Neutrophil (primary cell): ENCODE measurements at regions not wholly inside any gene's neighbourhood (a gene's known extent, or its start where the extent isn't known, plus 50 kb on each side); places are given as distances from the start of the nearest gene placed in this dataset.
"Not testable (repeated sequence)": the region's sequence is repeated elsewhere in the genome, so short reads cannot be mapped to it uniquely, and the experiment has no call there.

Source experiments
- H3K27ac ChIP-seq: fragments of 200-600 bp; sonication (generic); 2 replicates; pipeline ENCODE4 v1.5.1; 2016; ENCODE audit warnings: mild to moderate bottlenecking, moderate library complexity
- H3K27me3 ChIP-seq: fragments of 200-600 bp; sonication (generic); 2 replicates; pipeline ENCODE4 v1.6.0; 2016; ENCODE audit warnings: mild to moderate bottlenecking
- H3K36me3 ChIP-seq: fragments of 200-600 bp; sonication (generic); 2 replicates; pipeline ENCODE4 v1.5.1; 2017
- H3K4me1 ChIP-seq, 2 experiments: fragments of 200-600 bp in 1 of 2; sonication (generic) in 1 of 2; 1 replicate in 1 of 2; 2 replicates in 1 of 2; pipeline versions ENCODE4 v1.5.1 to v1.6.1; 2013 to 2016; ENCODE audit warnings: low read depth in 1 of 2, low read length in 1 of 2, mild to moderate bottlenecking in 1 of 2, moderate library complexity in 1 of 2; ENCODE audit not compliant: control insufficient read depth in 1 of 2, insufficient read depth in 1 of 2
- H3K4me3 ChIP-seq, 2 experiments: fragments of 200-600 bp in 1 of 2; sonication (generic) in 1 of 2; 1 replicate in 1 of 2; 2 replicates in 1 of 2; pipeline ENCODE4 v1.5.1; 2013 to 2016; ENCODE audit warnings: low read depth in 1 of 2, low read length in 1 of 2, mild to moderate bottlenecking in 1 of 2, moderate library complexity in 1 of 2
- H3K9me3 ChIP-seq: fragments of 200-600 bp; sonication (generic); 2 replicates; pipeline ENCODE4 v1.5.1; 2016

DNA sequence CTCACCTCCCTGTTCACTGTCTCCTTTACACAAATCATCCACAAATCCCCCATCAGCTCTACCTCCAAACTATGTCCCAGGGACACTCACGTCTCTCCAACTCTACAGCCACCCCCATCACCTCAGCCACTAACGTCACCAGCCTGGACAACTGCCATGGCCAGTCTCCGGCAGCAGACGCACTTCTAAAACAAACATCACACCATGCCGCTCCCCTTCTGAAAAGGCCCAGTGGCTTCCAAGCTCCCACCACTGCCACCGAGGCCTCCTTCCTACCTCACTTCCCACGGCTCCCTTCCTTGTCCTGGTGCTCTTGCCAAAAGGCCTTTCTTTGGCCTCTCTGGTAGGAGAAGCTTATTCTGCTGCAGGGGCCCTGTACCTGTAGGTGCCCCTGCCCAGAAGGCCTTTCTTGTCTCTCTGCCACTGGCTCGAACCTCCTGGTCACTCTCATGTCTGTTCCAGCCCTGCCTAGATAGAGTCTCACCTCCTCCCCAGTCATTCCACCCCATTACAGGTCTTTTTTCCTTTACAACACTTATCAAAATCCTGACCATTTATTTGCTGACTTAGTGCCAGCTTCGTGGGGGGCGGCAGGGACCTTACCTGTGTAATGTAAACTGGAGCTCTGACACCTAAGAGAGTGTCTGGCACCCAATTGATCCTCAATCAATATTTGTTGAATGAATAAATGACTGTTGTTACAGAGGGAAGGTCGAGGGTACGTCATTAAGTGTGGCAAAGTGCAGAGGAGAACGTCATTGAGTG, 304.2 kb downstream of the GOLGA6L6 start:
- not testable (repeated sequence) for H3K27me3 ChIP-seq, H3K4me3 ChIP-seq, H3K36me3 ChIP-seq, H3K27ac ChIP-seq, H3K4me1 ChIP-seq, H3K9me3 ChIP-seq

DNA sequence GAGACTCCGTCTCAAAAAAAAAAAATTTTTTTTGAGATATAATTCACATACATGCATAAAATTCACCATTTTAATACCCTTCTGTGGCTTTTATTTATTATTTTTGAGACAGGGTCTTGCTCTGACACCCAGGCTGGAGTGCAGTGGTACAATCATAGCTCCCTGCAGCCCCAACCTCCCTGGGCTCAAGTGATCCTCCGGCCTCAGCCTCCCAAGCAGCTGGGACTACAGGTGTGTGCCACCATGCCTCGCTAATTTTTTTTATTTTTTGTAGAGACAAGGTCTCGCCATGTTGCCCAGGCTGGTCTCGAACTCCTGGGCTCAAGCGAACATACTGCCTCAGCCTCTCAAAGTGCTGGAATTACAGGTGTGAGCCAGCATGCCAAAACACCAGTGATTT, 305.9 kb downstream of the GOLGA6L6 start:
- H3K9me3 ChIP-seq, H3K27me3 ChIP-seq, H3K4me1 ChIP-seq, H3K4me3 ChIP-seq, H3K36me3 ChIP-seq, H3K27ac ChIP-seq: not testable (repeated sequence)

DNA sequence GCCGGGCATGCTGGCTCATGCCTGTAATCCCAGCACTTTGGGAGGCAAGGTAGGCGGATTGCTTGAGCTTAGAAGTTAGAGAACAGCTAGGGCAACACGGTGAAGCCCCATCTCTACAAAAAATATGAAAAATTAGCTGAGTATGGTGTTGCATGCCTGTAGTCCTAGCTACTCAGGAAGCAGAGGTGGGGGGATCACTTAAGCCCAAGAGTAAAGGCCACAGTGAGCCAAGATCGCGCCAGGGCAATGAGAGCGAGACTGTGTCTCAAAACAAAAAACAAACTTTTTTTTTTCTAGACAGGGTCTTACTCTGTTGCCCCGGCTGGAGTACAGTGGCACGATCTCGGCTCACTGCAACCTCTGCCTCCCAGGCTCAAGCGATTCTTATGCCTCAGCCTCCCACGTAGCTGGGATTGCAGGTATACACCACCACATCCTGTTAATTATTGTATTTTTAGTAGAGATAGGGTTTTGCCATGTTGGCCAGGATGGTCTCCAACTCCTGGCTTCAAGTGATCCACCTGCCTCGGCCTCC, 307.5 kb downstream of the GOLGA6L6 start:
- H3K4me1 ChIP-seq, H3K4me3 ChIP-seq, H3K27ac ChIP-seq, H3K36me3 ChIP-seq, H3K9me3 ChIP-seq, H3K27me3 ChIP-seq: not testable (repeated sequence)

DNA sequence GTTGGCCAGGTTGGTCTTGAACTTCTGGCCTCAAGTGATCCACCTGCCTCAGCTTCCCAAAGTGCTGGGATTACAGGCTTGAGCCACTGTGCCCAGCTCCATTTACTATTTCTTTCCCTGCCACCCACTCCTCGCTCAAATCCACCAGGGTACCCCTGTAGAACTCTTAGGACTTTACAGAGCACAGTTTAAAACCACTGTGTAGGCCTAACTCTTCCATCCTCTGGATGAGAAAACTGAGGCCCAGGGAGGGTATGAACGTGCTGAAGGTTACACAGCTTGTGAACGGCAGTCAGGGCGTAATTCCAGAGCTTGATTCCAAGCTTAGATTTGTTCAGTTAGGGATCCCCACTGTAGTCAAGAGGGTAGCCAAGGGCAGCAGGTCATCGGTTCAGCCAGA, 309.1 kb downstream of the GOLGA6L6 start:
- H3K27me3 ChIP-seq, H3K4me3 ChIP-seq, H3K9me3 ChIP-seq, H3K4me1 ChIP-seq, H3K36me3 ChIP-seq, H3K27ac ChIP-seq: not testable (repeated sequence)

DNA sequence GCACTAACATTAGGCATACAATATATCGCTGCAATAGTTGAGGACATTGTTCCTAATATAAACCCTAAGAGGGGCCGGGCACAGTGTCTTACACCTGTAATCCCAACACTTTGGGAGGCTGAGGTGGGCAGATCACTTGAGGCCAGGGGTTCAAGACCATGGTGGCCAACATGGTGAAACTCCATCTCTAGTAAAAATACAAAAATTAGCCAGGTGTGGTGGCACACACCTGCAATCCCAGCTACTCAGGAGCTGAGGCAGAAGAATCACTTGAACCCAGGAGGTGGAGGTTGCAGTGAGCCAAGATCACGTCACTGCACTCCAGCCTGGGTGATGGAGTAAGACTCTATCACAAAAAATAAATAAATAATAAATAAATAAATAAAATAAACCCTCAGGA, 310.9 kb downstream of the GOLGA6L6 start:
- not testable (repeated sequence) for H3K4me1 ChIP-seq, H3K9me3 ChIP-seq, H3K4me3 ChIP-seq, H3K36me3 ChIP-seq, H3K27ac ChIP-seq, H3K27me3 ChIP-seq

DNA sequence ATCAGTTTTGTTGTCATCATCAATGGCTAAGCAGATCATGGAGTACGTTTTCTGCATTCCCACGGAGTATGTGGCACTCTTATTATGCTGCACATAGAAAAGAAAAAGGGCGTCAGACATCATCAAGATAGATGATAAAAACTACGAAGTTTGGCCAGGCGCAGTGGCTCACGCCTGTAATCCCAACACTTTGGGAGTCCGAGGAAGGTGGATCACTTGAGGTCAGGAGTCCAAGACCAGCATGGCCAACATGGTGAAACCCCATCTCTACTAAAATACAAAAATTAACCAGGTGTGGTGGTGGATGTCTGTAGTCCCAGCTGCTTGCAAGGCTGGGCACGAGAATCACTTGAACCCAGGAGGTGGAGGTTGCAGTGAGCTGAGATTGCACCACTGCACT, 312.8 kb downstream of the GOLGA6L6 start:
- not testable (repeated sequence) for H3K9me3 ChIP-seq, H3K4me3 ChIP-seq, H3K4me1 ChIP-seq, H3K27ac ChIP-seq, H3K27me3 ChIP-seq, H3K36me3 ChIP-seq

DNA sequence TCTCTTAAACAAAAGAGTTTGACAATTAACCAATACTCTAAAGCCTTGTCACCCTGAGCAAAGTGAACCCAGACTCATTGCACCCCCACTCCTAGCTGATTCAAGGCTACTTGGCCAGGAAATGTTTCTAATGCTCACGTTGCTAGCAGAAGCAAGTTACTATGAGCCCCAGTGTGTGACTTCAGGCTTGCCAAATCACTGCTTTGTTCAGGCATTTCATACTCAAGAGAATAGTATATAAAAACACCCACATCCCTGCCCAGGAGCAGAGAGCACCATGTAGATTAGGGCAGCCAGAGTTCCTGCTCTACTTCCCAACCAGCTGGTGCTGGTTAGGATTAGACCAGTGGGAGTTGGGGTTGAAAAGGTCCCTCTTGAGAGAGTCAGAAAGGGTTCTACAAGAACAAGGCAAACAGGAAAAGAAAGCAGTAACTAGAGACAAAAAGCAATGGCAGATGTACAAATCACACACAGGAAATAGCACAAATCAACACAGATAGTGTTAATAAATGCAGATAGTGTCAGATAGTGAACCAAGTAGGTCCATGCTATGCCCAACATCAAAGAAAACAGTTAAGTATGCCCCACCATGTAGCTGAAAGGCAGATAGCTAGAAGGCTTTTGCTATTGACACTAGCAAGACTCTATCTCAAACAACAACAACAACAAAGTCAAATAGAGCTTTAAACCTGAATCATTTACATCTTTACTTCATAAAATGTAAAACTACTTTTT, 314.3 kb downstream of the GOLGA6L6 start:
- H3K27ac ChIP-seq, H3K4me1 ChIP-seq, H3K4me3 ChIP-seq, H3K27me3 ChIP-seq, H3K36me3 ChIP-seq, H3K9me3 ChIP-seq: not testable (repeated sequence)

DNA sequence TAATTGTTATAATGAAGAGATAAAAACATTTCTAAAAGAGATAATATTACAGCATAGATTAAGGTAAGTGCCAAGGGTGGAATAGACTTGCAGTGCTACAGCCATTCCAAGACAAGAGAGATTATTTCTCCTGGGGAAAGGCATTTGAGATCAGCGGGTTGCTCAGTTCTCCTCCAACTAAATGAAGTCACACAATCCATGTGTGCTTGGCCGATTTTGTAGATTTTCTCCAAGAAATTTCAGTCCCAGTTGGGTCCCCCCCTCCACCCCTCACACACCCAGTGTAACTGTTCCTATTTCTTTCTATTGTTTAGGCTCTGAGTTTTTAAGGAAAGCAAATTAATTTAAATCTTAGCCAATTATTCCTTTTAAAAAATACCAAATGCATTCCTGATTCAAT, 315.1 kb downstream of the GOLGA6L6 start:
- H3K36me3 ChIP-seq, H3K27ac ChIP-seq: not testable (repeated sequence)

DNA sequence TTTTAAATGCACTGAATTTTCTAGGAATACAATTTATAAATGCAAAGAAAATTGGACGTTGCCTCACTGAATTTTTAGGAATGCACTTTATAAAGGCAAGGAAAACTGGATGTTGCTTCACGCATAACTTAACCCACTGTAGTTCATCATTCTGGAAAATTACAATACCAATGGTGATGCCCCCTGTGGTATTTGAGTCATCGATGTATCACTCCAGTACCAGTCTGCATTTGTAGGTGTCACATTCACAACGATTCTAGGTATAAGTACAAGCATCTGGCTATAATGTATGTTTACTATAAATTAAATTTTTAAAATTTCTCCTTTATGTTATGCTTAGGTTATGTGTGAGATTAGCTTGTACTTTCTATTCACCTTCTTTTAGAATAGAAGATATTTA, 320.5 kb downstream of the GOLGA6L6 start:
- H3K4me3 ChIP-seq, H3K4me1 ChIP-seq, H3K27ac ChIP-seq, H3K9me3 ChIP-seq, H3K27me3 ChIP-seq, H3K36me3 ChIP-seq: not testable (repeated sequence)

More for the DNA sequence above, 315.1 kb downstream of the GOLGA6L6 start:
- H3K4me3 ChIP-seq, H3K27me3 ChIP-seq, H3K4me1 ChIP-seq, H3K9me3 ChIP-seq: not testable (repeated sequence)

DNA sequence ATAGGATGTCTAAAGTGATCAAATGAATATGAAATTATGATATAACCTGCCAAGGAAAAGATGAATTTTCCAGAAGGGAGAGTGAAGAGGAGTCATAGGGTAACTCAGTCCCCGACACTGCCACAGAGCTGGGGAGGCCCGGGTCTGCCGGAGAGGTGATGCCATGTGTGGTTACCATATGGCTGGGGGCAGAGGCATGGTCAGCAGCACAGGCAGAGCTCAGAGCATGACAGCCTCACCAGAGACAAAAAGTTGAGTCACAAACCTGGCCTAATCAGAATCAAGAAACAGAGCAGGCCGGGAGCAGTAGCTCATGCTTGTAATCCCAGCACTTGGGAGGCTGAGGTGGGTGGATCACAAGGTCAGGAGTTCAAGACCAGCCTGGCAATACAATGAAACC, 322.4 kb downstream of the GOLGA6L6 start:
- H3K27ac ChIP-seq, H3K36me3 ChIP-seq, H3K4me3 ChIP-seq, H3K27me3 ChIP-seq, H3K4me1 ChIP-seq, H3K9me3 ChIP-seq: not testable (repeated sequence)

DNA sequence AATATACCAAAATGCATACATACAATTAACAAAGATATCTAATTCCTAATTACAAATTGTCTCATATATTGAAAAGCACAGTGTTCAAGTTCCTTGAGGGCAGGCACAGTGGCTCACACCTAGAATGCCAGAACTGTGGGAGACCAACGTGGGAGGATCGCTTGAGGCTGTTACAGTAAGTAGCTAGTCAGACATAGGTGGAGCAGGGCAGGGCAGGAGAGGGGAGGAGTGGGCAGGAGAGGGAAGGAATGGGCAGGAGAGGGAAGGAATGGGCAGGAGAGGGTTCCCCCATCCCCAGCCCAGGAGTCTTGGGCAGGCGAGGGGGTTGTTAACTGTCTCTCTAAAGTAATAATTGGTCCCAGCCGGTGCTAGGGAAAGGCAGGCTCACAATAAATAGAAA, 325.9 kb downstream of the GOLGA6L6 start:
- H3K27ac ChIP-seq, H3K9me3 ChIP-seq, H3K36me3 ChIP-seq, H3K4me3 ChIP-seq, H3K4me1 ChIP-seq, H3K27me3 ChIP-seq: not testable (repeated sequence)

DNA sequence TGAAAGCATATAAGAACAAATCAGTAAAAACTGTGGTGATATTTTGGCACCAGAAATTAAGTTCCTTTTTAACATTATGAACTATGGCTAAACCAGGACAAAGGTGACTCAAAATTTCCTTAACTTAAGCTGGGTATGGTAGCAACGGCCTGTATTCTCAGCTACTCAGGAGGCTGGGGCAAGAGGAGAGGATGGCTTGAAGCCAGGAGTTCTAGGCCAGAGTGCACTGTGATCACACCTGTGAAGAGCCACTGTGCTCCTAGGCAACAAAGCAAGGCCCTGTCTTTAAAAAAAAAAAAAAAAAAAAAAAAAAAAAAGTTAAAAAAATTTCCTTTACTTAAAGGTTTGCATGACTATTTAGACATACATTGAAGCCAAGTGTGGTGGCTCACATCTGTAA, 327.5 kb downstream of the GOLGA6L6 start:
- not testable (repeated sequence) for H3K4me3 ChIP-seq, H3K27me3 ChIP-seq, H3K9me3 ChIP-seq, H3K36me3 ChIP-seq, H3K27ac ChIP-seq, H3K4me1 ChIP-seq

DNA sequence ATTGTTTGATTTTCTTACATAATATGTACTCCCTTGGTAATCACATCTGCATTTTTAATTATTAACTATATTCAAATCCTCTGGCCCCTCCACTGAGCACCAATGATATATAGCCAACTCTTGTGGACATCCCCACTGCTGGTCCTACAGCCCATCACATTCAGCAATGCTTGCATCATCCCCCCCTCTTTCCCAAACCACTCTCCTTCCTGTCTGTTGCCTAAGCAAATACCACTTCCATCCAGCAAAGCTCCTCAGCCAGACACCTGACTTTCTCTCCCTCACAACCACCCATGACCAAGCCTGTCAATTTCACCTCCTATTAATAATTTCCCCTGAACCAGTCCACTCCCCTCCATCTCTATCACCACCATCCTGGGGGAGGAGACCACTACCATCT, 330.1 kb downstream of the GOLGA6L6 start:
- not testable (repeated sequence) for H3K9me3 ChIP-seq, H3K27ac ChIP-seq, H3K4me1 ChIP-seq

DNA sequence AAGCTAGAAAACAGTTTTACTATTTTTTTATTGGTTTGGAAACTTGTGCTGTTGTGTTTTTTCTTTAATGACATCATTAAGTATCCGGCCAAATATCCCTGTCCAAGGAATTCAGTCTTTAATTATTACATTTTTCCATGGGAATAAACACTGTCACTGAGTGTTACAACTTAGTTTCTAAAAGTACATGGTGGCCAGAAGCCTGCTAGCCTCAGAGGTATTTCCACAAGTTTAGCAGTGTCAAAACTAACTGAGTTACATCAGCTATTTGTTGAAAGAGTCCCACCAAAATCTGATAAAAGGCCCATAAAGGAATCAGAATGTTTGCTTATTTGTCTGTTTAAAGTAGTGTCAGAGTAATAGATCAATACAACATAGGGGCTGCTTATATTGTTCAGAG, 331.6 kb downstream of the GOLGA6L6 start:
- not testable (repeated sequence) for H3K27ac ChIP-seq, H3K4me1 ChIP-seq, H3K9me3 ChIP-seq, H3K4me3 ChIP-seq, H3K36me3 ChIP-seq, H3K27me3 ChIP-seq

More for the DNA sequence above, 330.1 kb downstream of the GOLGA6L6 start:
- not testable (repeated sequence) for H3K4me3 ChIP-seq, H3K36me3 ChIP-seq, H3K27me3 ChIP-seq
